PC-9 (cell line): ENCODE measurements at regions not wholly inside any gene's neighbourhood (a gene's known extent, or its start where the extent isn't known, plus 50 kb on each side); places are given as distances from the start of the nearest gene placed in this dataset.

Source experiments
- BruUV-seq: library from RNA; stranded (reverse); fragments of 400-500 nt; replicated peaks from 2 replicates; lab custom pipeline; 2021; lab: Mats Ljungman, UMichigan
- CTCF ChIA-PET: fragments of 300-600 bp; sonication (Branson Sonifier 250); formaldehyde crosslinking; loops from one replicate; lab custom pipeline; 2022; ENCODE audit warnings: antibody characterized with exemption; lab: Charles Lee
- POLR2A ChIA-PET: fragments of 300-600 bp; sonication (Branson Sonifier 250); formaldehyde crosslinking; loops from one replicate; lab custom pipeline; 2022; ENCODE audit warnings: antibody characterized with exemption; ENCODE audit not compliant: unreplicated experiment; lab: Charles Lee
- DNase-seq, 2 experiments: peaks; one replicate each; pipeline versions ENCODE4 v3.0.0 to v3.0.0-alpha.2; 2015 to 2022; ENCODE audit warnings: mixed read lengths in 1 of 2
- H2AFZ ChIP-seq: fragments of 200-600 bp; sonication (generic); 2 replicates; pipeline ENCODE4 v1.8.1; 2017; ENCODE audit warnings: antibody characterized with exemption
- H3F3A ChIP-seq: fragments of 200-600 bp; sonication (generic); 2 replicates; pipeline ENCODE4 v1.8.1; 2017; ENCODE audit warnings: antibody characterized with exemption, mild to moderate bottlenecking, low read depth; ENCODE audit not compliant: insufficient read depth
- H3K27ac ChIP-seq: fragments of 200-600 bp; sonication (generic); 2 replicates; pipeline ENCODE4 v1.6.1; 2016; ENCODE audit warnings: mixed run types
- H3K27me3 ChIP-seq: fragments of 200-600 bp; sonication (generic); 2 replicates; pipeline ENCODE4 v1.6.1; 2016; ENCODE audit warnings: low read depth, mixed run types; ENCODE audit not compliant: insufficient read depth
- H3K36me3 ChIP-seq: fragments of 200-600 bp; sonication (generic); 2 replicates; pipeline ENCODE4 v1.6.1; 2016; ENCODE audit warnings: low read depth, mixed run types
- H3K4me1 ChIP-seq: fragments of 200-600 bp; sonication (generic); replicated peaks from 2 replicates; pipeline ENCODE4 v1.6.1; 2016; ENCODE audit warnings: mixed run types; ENCODE audit not compliant: insufficient read depth
- H3K4me2 ChIP-seq: fragments of 200-600 bp; sonication (generic); 2 replicates; pipeline ENCODE4 v1.6.1; 2017; ENCODE audit warnings: mixed run types
- H3K4me3 ChIP-seq: fragments of 200-600 bp; sonication (generic); 2 replicates; pipeline ENCODE4 v1.6.1; 2016; ENCODE audit warnings: mixed run types
- H3K79me2 ChIP-seq: fragments of 200-600 bp; sonication (generic); 2 replicates; pipeline ENCODE4 v1.6.1; 2017; ENCODE audit warnings: low read depth, mixed run types
- H3K9me2 ChIP-seq: fragments of 200-600 bp; sonication (generic); 2 replicates; pipeline ENCODE4 v1.8.1; 2017; ENCODE audit warnings: mild to moderate bottlenecking; ENCODE audit not compliant: insufficient read depth
- H3K9me3 ChIP-seq: fragments of 200-600 bp; sonication (generic); 2 replicates; pipeline ENCODE4 v1.8.1; 2016; ENCODE audit warnings: low read depth; ENCODE audit not compliant: insufficient read depth
- H4K20me1 ChIP-seq: fragments of 200-600 bp; sonication (generic); 2 replicates; pipeline ENCODE4 v1.8.1; 2017; ENCODE audit not compliant: insufficient read depth
- CTCF ChIP-seq: fragments of 200-600 bp; sonication (generic); conservative IDR thresholded peaks from 2 replicates; pipeline ENCODE4 v1.6.1; 2017; ENCODE audit warnings: mixed run types, antibody characterized with exemption, mild to moderate bottlenecking, moderate library complexity
- EZH2 ChIP-seq: fragments of 200-600 bp; sonication (generic); IDR thresholded peaks from 2 replicates; pipeline ENCODE4 v1.8.0; 2017; ENCODE audit warnings: antibody characterized with exemption, low read depth
- intact Hi-C: fragments of 100-400 bp; cut with micrococcal nuclease; formaldehyde crosslinking; loops from one replicate; pipeline ENCODE4 v1.10.0; 2022; ENCODE audit not compliant: unreplicated experiment

- Histone ChIP-seq H3K9me3 (no peaks in the 10 kb centered on the region), H3K4me1 (no peaks in the 10 kb centered on the region), H3K4me2 (no peak overlapping the region), H3K4me3 (no peak overlapping the region), H3K27ac (no peak overlapping the region), H3K27me3 (no peaks in the 10 kb centered on the region), H3K36me3 (no peaks in the 10 kb centered on the region), H3F3A (no peaks in the 10 kb centered on the region), H3K79me2 (no peaks in the 10 kb centered on the region), H4K20me1 (no peaks in the 10 kb centered on the region), H2AFZ (no peak overlapping the region), H3K9me2 (no peaks in the 10 kb centered on the region)
- POLR2A ChIA-PET, result no interaction called here
- no peak for DNase-seq
- TF ChIP-seq CTCF (no peak), EZH2 (no peak)
- CTCF ChIA-PET, result no interaction called here
- intact Hi-C loops, result no loop called here
- BruUV-seq, result no TSS peak
Observed at GRCh38 chr18:39272230-39272629, 1706.6 kb upstream of the CELF4 start.

- H2AFZ ChIP-seq, result no peak overlapping the region
- TF ChIP-seq CTCF, result no peak
- no peak for TF ChIP-seq EZH2
- CTCF ChIA-PET, result no interaction called here
- BruUV-seq, result no TSS peak
- no peaks in the 10 kb centered on the region for H3K79me2 ChIP-seq
- intact Hi-C loops, result no loop called here
- H3K27me3 ChIP-seq, result no peaks in the 10 kb centered on the region
- no peak overlapping the region for H3K4me3 ChIP-seq
- no peak overlapping the region for H3K27ac ChIP-seq
- H4K20me1 ChIP-seq, result no peaks in the 10 kb centered on the region
- DNase-seq, result no peak
- H3K4me2 ChIP-seq, result no peak overlapping the region
- no peaks in the 10 kb centered on the region for H3K9me2 ChIP-seq
- no peaks in the 10 kb centered on the region for H3K36me3 ChIP-seq
- H3K4me1 ChIP-seq, result no peaks in the 10 kb centered on the region
- no peaks in the 10 kb centered on the region for H3F3A ChIP-seq
- POLR2A ChIA-PET, result no interaction called here
- no peaks in the 10 kb centered on the region for H3K9me3 ChIP-seq
Observed at GRCh38 chr18:39271654-39272053, 1706.1 kb upstream of the CELF4 start.

GRCh38 chr18:39260565-39260964 lies 1695.0 kb upstream of the CELF4 start:
- Histone ChIP-seq H3K27ac (no peak overlapping the region), H3K9me3 (no peaks in the 10 kb centered on the region), H3K9me2 (no peaks in the 10 kb centered on the region), H4K20me1 (no peaks in the 10 kb centered on the region), H3K4me3 (no peak overlapping the region), H3K27me3 (no peaks in the 10 kb centered on the region), H3F3A (no peaks in the 10 kb centered on the region), H3K4me2 (no peak overlapping the region), H3K4me1 (no peaks in the 10 kb centered on the region), H3K79me2 (no peaks in the 10 kb centered on the region), H3K36me3 (no peaks in the 10 kb centered on the region), H2AFZ (no peak overlapping the region)
- POLR2A ChIA-PET, result no interaction called here
- CTCF ChIA-PET, result no interaction called here
- no peak for DNase-seq
- TF ChIP-seq EZH2, result no peak
- no peak for TF ChIP-seq CTCF
- intact Hi-C loops, result no loop called here
- no TSS peak for BruUV-seq
